ENCODE measurements at regions not wholly inside any gene's neighbourhood (a gene's known extent, or its start where the extent isn't known, plus 50 kb on each side); places are given as distances from the start of the nearest gene placed in this dataset.
"Not testable (repeated sequence)": the region's sequence is repeated elsewhere in the genome, so short reads cannot be mapped to it uniquely, and the experiment has no call there.

DNA sequence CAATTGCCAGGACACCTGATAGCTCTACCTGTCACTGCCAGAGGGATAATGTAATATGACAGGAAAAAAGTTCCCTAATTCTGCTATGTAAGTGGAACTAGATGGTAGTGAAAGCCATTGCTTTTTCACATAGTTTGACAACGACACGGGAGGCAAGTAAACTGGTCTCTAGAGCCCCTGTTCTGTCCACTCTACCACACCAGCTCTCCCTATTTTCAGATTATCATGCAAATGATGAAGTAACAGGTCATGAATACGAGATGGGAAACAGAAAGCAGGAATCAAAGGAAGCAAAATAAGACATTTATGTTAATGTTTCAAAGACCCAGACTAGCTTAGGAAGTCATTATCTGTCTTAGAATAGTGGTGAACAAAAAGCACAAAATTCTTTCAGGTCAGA is 56.2 kb downstream of the TAF11L14 start:
- no peak for DNase-seq (ENCODE audit: low read depth, low spot score)

- no peak for DNase-seq (ENCODE audit: low read depth, low spot score)
Observed at GRCh38 chr5:17691762-17692161, 57.5 kb downstream of the TAF11L14 start.

- DNase-seq (ENCODE audit: low read depth, low spot score): no peak
Observed at GRCh38 chr5:17694371-17694770, 60.1 kb downstream of the TAF11L14 start.

DNA sequence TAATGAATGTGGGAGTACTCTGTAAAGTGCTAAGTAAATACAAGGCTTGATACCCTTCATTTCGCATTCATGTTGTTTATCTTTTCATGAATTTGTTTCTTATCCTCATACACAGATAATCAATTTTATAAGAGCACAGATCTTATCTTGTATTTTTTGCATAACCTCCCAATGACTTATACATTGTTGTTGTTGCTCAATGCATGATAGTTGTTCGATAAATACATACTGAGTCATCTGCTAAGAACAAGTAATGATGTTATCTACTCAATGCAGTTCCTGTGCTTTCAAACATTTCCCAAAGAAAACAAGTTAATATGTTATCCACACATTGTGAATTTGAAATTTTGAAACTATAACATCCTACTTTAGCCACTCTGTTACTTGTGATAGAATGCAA is 60.7 kb downstream of the TAF11L14 start:
- no peak for DNase-seq (ENCODE audit: low read depth, low spot score)

- DNase-seq (ENCODE audit: low read depth, low spot score): no peak
Observed at GRCh38 chr5:17696627-17697026, 62.4 kb downstream of the TAF11L14 start.

- DNase-seq (ENCODE audit: low read depth, low spot score): no peak
Observed at GRCh38 chr5:17697671-17698070, 63.4 kb downstream of the TAF11L14 start.

DNA sequence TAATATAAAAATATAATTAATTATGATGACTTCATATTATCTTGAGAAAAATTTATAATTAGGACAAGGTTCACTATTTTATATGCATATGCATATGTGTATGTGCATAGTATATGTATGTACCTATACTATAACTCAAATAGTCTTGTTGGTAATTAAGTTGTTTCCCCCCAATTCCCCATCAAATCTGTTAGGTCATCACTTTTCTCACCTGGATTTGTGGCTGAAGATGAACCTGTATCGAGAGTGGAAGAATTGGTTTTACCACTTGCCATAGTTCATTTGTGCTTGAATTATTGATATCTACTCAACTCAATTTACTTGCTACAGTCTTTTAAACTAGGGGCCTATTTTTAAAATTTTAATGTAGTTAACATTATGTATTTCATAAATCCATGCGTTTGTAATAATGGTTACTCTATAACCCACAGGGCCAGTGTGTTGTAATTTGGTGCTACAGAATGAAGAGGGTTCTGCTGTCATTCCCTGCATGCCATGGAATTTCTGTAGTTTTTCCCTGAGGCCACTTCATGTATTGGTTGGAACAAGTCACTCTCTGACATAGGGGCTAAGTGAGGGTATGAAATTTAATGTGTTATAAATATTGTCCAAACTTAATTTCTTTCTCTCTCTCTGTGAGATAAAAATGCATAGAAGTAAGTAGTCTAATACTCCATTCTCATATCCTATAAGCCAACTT is 74.9 kb downstream of the TAF11L14 start:
- no peak for DNase-seq (ENCODE audit: low read depth, low spot score)

GRCh38 chr5:17713301-17713700 is 79.0 kb downstream of the TAF11L14 start:
- DNase-seq (ENCODE audit: low read depth, low spot score): no peak

DNA sequence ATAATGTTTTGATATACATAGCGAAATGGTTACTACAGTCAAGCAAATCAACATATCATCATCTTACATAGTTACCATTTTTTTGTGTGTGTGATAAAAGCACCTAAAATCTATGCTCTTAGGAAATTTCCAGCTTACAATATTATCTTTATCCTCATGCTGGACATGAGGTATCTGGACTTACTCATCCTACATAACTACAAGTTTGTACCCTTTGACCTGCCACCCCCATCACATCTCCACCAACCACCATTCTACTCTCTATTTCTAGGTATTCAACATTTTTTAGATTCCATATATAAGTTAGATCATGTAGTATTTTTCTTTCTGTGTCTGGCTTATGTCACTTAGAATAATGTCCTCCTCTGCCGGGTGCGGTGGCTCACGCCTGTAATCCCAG is 79.9 kb downstream of the TAF11L14 start:
- DNase-seq (ENCODE audit: low read depth, low spot score): no peak

GRCh38 chr5:17719592-17719991 is 85.3 kb downstream of the TAF11L14 start:
- no peak for DNase-seq (ENCODE audit: low read depth, low spot score)

DNA sequence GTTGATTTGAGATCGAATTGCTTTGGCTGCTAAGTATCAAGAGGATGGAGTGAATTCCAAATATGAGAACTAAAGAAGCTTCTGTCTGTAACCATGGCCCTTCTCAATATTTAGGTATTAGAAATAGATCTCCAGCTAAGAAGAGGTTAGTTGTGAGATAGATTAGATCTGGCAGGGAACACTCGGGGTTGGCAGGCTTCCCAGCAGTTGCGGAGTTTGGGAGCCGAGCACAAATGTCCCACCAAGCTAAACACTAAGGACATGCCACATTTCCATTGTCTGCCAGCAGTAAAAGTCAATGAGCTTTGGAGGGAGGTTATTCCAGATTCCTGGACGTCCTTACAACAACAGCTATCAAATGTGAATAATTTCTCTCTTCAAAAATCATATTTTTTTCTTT is 85.8 kb downstream of the TAF11L14 start:
- DNase-seq (ENCODE audit: low read depth, low spot score): no peak

DNA sequence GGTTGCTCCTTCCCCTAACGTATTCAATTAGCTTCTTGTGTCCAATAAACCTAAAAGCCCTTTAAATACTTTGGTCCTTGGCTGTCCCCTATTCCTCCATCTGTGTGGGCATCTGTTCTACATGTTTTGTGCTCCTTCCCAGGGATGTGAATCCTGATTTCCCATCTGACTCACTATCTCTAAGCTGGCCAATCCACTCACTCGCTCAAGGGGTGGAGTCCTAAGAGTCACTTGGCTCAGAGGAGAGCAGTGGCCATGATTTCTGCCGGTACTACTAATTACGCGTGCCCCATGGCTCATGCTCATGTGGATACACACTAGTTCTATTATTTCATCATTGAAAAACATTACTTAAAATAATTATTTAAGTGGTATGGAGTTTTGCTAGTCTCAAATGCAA is 89.6 kb downstream of the TAF11L14 start:
- no peak for DNase-seq (ENCODE audit: low read depth, low spot score)

GRCh38 chr5:17727098-17727497 is 92.8 kb downstream of the TAF11L14 start:
- DNase-seq (ENCODE audit: low read depth, low spot score): no peak

DNA sequence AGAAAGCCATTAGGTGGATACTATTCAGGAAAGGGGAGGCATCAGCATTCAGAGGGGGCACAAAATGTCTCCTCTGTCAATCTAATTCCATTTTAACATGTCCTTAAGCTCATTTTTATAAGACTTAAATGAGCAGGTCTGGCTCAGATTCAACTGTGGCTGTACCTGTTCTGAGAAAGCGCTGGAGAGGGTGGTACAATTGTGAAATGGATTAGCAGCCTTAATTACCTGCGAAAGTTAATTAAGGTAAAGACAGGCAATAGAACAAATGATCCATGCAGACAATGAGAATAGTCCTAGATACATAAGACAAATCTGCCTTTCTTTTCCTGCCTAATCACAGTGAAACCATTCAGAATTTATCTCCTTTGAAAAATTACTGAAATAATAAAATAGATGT is 96.2 kb downstream of the TAF11L14 start:
- no peak for DNase-seq (ENCODE audit: low read depth, low spot score)

DNA sequence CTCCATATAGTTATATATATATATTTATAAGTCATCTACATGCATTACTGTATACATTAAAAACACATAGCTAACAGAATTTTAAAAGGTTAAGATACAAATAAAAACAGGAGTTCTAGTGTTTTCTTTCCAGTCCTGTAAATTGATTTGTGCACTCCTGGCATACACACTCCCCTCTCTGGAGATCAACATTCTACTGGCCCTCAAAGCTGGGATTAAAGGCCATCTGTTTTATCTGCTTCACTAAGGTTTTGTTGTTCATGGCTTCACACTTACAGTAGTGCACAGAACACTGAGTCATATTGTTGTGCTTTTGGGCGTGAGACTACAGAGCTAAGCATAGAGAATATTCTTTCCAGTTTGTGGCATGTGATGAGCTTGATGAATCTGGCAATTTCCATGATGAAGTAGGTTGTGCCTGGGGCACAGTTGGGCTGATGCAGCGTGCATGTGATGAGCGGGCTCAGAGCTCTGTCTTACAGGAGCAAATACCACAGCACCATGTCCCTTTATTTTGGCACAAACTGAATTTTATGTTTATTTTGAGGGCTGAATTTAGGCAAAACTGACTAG is 98.2 kb downstream of the TAF11L14 start:
- DNase-seq (ENCODE audit: low read depth, low spot score): no peak

GRCh38 chr5:17734011-17734410 is 99.8 kb downstream of the TAF11L14 start:
- no peak for DNase-seq (ENCODE audit: low read depth, low spot score)

DNA sequence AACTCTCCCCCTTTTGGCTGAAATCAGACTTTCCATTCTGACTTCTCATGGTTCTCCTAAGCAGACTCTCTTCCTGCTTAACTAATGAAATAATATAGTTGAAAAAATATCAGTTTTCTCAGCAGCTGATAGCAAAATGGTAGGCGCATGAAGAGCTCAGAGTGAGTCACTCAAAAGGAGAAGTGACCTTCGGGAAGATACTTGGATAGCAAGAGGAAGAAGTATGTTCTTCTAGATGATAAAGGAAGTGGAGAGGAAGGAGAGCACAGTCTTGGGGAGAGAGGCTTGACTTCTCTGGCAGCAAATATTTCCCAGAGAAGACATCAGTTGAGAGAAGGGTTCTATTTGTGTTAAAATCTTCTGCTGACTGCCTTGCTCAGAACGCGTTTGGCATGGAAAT is 101.5 kb downstream of the TAF11L14 start:
- no peak for DNase-seq (ENCODE audit: low read depth, low spot score)

GRCh38 chr5:17737092-17737491 is 102.8 kb downstream of the TAF11L14 start:
- DNase-seq (ENCODE audit: low read depth, low spot score): no peak

DNA sequence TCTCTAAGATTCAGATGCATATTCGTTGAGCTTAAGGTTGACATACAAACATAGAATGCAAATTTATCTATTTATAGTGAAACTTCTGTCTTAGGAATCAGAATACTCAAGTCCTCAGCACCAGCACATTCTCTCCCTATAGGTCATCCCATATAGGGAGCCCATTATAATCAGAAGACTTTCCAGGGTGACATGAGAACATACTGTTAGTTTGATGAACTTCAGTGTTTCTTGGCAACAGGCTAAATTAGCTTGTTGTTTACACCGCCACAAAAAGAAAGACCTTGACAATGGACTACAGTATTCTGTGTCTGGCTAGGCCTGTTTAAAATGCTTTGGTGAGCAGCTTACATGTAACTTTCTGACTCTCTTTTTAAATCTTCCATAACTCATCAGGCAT is 104.2 kb downstream of the TAF11L14 start:
- no peak for DNase-seq (ENCODE audit: low read depth, low spot score)

DNA sequence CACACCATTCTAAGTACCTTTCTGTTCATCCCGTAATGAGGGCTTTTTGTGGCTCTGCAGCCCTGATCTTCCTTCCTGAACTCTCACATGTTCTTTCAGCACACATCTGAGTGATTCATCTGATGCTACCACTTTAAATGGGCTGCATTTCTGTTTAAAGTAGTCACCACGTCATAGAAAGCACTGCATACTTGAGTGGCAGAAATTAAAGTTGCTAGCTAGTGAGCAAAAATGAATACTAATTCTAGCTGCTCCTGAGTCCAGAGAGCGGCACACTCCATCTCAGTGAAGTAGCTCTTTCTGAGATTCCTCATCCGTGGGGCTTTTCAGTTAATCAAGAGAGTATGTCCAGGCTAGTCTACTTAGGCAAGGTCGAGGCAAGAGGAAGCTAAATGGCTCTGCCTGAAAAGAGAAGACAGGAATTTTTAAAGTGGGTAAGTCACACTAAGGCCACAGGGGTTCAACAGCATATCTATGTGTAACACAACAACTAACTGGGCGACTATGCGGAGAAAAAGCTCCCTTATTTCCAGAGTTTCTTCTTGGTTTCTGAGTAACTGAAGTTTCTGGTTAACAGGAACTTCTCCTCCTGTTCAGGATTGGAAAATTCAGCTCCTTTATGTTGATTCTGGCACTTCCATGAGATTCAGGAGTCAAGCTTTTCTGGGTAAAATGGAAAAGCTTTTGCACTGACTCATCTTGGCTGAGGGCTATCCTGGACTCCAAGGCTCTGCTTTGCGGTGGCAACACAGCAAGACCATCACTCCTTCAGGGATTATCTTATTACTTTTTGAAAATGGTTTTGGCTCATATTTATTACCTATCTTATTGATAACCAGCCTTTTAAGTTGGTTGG is 109.5 kb downstream of the TAF11L14 start:
- DNase-seq (ENCODE audit: low read depth, low spot score): no peak

DNA sequence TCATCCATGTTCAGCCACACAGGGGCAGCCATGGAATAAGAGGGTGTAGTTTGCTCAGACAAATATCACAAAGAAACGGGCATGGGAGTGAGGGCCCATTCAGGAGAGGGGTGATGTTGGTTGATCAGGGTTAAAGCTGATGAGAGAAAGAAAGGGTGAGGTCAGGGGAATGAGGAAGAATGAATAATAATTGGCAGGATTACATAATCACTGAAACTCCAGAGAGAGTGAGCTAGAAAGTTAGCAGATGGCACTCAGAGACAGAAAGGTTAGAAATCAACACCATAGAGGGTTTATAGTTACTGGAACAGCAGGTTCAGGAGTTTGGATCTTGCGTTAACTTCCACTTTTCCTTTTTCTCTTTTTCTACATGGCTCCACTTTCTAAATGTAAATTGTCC is 113.9 kb downstream of the TAF11L14 start:
- DNase-seq (ENCODE audit: low read depth, low spot score): no peak

GRCh38 chr5:17748941-17749340 is 114.7 kb downstream of the TAF11L14 start:
- DNase-seq (ENCODE audit: low read depth, low spot score): no peak

DNA sequence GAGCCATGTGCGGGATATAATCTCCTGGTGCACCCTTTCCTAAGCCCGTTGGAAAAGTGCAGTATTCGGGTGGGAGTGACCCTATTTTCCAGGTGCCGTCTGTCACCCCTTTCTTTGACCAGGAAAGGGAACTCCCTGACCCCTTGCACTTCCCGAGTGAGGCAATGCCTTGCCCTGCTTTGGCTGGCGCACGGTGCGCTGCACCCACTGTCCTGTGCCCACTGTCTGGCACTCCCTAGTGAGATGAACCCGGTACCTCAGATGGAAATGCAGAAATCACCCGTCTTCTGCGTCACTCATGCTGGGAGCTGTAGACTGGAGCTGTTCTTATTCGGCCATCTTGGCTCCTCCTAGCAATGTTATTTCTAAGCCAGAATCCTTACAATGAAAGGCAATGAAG is 121.1 kb downstream of the TAF11L14 start:
- not testable (repeated sequence) for DNase-seq (ENCODE audit: low read depth, low spot score)
